GM21423 (cell line): ENCODE measurements at regions not wholly inside any gene's neighbourhood (a gene's known extent, or its start where the extent isn't known, plus 50 kb on each side); places are given as distances from the start of the nearest gene placed in this dataset.

Experiments
- ATAC-seq: cut with Tn5 transposase; IDR thresholded peaks from one replicate; pipeline ENCODE4 v1.9.1; 2021; ENCODE audit warnings: mild to moderate bottlenecking, moderate library complexity; ENCODE audit not compliant: unreplicated experiment

- no peak for ATAC-seq
Measured at GRCh38 chr1:221806236-221806635, 64.3 kb upstream of the DUSP10 start.

- no peak for ATAC-seq
Measured at GRCh38 chr1:221805121-221805520, 63.2 kb upstream of the DUSP10 start.

- ATAC-seq = no peak
Measured at GRCh38 chr1:221804303-221804702, 62.4 kb upstream of the DUSP10 start.

- ATAC-seq = no peak
Measured at GRCh38 chr1:221801773-221802516, 60.1 kb upstream of the DUSP10 start.

GRCh38 chr1:221801251-221801661, 59.4 kb upstream of the DUSP10 start:
- peak; percentile 76 for ATAC-seq

- peak; percentile 51 for ATAC-seq
Measured at GRCh38 chr1:221800831-221801230, 58.9 kb upstream of the DUSP10 start.

GRCh38 chr1:221797506-221797905, 55.6 kb upstream of the DUSP10 start:
- ATAC-seq = no peak

- no peak for ATAC-seq
Measured at GRCh38 chr1:221796700-221797099, 54.8 kb upstream of the DUSP10 start.

- no peak for ATAC-seq
Measured at GRCh38 chr1:221795380-221795779, 53.5 kb upstream of the DUSP10 start.

GRCh38 chr1:221794935-221795334, 53.0 kb upstream of the DUSP10 start:
- ATAC-seq = no peak

GRCh38 chr1:221794079-221794670, 52.3 kb upstream of the DUSP10 start:
- peak; percentile 58 for ATAC-seq

GRCh38 chr1:221793439-221794078, 51.7 kb upstream of the DUSP10 start:
- peak; percentile 85 for ATAC-seq

- ATAC-seq = no peak
Measured at GRCh38 chr1:221791846-221792245, 50.0 kb upstream of the DUSP10 start.
